Limb (tissue), 2 donors: ENCODE measurements at regions not wholly inside any gene's neighbourhood (a gene's known extent, or its start where the extent isn't known, plus 50 kb on each side); places are given as distances from the start of the nearest gene placed in this dataset.
"Not testable (repeated sequence)": the region's sequence is repeated elsewhere in the genome, so short reads cannot be mapped to it uniquely, and the experiment has no call there.

Source experiments
- DNase-seq, 2 donors: peaks; one replicate each; pipeline ENCODE4 v3.0.0-alpha.2; 2016; ENCODE audit errors: extremely low spot score in 2 of 2

DNA sequence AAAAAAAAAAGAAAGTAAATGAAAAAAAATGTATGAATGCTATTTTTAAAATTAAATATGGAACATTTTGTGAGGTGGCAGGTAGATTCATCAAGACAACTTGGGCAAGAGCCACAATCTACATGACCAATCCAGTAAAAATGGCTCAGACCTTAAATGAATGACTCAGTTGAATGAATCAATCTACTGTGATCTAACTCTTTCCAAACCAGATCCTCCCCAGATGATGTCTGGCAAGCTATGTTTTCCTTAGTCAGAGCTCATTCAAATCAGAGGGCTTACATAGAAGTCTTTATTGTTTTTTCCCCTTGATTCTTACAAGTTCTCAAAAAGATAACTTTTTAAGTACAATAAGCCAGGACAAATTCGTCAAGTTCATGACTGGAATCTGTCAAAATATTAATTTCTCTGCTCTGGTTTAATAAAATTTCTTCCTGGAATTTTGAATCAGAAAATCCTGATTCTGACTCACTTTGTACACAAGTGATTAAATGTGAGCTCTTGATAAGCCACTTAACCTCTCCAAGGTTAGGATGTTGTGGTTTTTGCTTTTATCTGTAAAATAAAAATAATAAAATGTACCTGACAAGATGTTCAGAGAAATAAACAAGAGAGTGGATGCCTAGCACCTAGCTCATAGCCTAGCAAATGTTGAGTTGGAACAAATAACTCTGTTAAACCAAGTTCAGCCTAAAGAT, 105.6 kb upstream of the SMIM31 start:
- DNase-seq: no peak

DNA sequence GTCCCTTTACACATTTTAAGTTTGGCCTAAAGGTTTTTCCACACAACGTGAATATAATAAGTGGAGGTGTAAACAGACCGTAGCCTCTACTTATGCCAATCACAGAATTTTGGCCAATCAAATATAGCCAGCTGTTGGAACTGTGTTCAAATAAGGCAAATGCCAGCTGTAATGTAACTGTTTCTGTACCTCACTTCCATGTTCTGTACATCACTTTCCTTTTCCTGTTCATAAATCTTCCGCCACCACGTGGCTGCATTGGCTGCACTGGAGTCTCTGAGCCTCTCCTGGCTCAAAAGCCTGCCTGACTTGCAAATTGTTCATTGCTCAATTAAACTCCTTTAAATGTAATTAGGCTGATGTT, 105.1 kb upstream of the SMIM31 start:
- no peak for DNase-seq

DNA sequence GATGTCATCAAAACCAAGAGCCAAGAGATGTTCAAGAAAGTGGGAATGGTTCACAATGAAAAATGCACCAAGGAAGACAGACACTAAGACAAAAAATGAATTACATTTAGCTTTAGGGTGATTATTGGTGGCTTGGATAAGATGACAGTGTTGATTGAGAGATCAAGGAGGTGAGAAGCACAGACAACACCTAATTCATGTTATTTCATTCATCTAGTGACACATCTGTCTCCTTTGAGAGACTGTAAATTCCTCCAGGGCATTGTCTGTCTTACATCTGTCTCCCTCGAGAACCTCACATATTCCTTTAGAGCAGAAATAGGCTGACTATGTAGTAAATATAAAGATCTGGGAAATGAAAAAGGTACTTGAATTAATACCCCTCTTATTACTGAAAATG, 94.2 kb upstream of the SMIM31 start:
- DNase-seq: no peak

GRCh38 chr4:164676152-164676551, 77.8 kb upstream of the SMIM31 start:
- not testable (repeated sequence) for DNase-seq

- no peak for DNase-seq
Observed at GRCh38 chr4:164683040-164683439, 70.9 kb upstream of the SMIM31 start.

DNA sequence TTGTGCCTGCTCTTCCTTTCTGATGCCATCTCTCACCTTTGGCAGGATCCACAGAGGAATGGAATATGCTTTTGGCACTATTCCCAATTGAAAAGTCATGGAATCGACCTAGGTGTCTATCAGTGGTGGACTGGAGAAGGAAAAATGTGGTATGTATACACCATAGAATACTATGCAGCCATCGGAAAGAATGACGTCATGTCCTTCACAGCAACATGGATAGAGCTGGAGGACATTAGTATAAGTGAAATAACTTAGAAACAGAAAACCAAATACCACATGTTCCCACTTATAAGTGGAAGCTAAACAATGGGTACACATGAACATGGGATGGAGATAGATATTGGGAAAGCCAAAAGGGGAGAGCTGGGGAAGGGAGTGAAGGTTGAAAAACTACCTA, 58.3 kb upstream of the SMIM31 start:
- no peak for DNase-seq

DNA sequence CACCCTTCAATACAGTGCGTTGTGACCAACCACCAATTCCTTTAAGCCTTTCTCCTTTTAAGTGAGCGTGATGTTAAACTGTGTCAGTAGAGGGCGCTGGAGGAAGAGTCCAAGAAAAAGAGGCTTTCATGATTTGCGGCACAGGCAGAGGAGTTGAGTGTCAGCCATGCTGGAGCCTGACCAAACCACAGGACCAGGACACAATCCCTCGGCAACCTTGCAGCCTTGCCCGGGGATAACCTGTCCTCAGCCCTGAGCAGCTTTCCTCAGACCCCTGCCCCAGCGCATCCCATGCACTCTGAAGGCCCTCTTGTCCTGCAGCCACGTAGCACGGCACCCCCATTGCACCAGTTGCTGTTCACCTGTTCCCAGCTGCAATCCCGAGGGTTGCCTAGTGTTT, 53.5 kb upstream of the SMIM31 start:
- no peak for DNase-seq

DNA sequence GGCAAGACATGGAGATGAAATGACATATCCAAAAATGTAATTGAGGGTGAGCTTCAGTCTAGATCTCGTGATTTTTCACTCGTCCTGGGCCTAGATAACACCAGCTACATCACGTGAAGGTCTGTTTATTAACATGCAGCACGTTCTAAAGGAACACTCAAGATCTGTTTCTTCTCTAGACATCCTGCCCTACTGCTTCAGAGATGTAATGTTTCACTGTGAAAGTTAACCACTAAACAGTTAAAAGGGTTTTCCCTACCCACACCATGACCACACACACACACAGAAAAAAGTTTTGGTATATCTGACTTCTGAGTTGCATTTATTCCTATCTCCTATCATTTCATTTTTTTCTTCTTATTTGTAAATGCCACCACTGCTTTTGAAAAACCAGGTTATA, 52.3 kb upstream of the SMIM31 start:
- no peak for DNase-seq
